IMR-90 (cell line): ENCODE measurements at regions not wholly inside any gene's neighbourhood (a gene's known extent, or its start where the extent isn't known, plus 50 kb on each side); places are given as distances from the start of the nearest gene placed in this dataset.

Experiments used
- BHLHE40 ChIP-seq: fragments of 150-350 bp; IDR thresholded peaks from 2 replicates; pipeline ENCODE4 v1.6.1; 2016; ENCODE audit warnings: mild to moderate bottlenecking, low read depth, low read length
- FOS ChIP-seq: fragments of 150-350 bp; IDR thresholded peaks from 2 replicates; pipeline ENCODE4 v1.6.1; 2016; ENCODE audit warnings: low read depth, low read length
- MAZ ChIP-seq: IDR thresholded peaks from 2 replicates; pipeline ENCODE4 v1.6.1; 2012; ENCODE audit warnings: low read depth, mild to moderate bottlenecking, low read length, improper control_type of control experiment, moderate library complexity, borderline replicate concordance
- MXI1 ChIP-seq: IDR thresholded peaks from 2 replicates; pipeline ENCODE4 v1.6.1; 2012; ENCODE audit warnings: low read depth, mild to moderate bottlenecking, low read length, moderate library complexity, borderline replicate concordance
- POLR2A ChIP-seq: IDR thresholded peaks from 2 replicates; pipeline ENCODE4 v1.6.1; 2012; ENCODE audit warnings: mild to moderate bottlenecking, low read depth, low read length
- RAD21 ChIP-seq: IDR thresholded peaks from 2 replicates; pipeline ENCODE4 v1.6.1; 2012; ENCODE audit warnings: low read length, improper control_type of control experiment
- USF2 ChIP-seq: fragments of 150-350 bp; IDR thresholded peaks from 2 replicates; pipeline ENCODE4 v1.6.1; 2017; ENCODE audit warnings: mild to moderate bottlenecking, antibody characterized with exemption, low read length, low read depth
- TF ChIP-seq, protein P1 (sequence below): conservative IDR thresholded peaks from 2 replicates; pipeline ENCODE4 v1.5.1; 2012; ENCODE audit warnings: mild to moderate bottlenecking, low read depth, low read length, improper control_type of control experiment

DNA sequence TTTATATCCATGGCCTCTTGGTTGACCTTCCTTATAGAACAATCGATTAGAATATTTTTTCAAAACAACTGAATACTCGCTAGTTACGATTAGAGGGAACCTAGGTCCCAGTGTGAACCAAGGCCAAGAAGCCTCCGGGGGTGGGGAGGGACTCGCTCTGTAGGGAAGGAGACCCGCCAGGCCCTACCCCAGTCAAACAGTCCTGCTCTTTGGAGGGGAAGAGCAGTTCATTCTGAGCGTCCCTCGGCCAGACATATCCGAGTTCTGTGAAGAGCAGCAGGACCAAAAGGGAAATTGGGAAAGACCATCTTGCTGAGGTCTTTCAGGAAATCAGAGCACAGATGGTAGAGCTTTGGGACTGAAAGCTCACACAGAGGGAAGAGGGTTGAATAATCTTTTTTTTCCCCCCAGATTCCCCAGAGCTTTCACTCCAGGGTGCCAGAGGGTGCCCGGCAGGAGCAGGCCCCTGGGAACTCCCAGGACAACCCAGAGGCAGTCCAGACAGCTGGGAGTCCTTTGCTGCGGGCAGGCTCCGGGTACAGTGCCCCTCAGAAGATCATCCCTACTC is 137.2 kb upstream of the HES1 start:
- no peak for TF ChIP-seq POLR2A
- TF ChIP-seq MXI1 = no peak
- TF ChIP-seq, protein P1, sequence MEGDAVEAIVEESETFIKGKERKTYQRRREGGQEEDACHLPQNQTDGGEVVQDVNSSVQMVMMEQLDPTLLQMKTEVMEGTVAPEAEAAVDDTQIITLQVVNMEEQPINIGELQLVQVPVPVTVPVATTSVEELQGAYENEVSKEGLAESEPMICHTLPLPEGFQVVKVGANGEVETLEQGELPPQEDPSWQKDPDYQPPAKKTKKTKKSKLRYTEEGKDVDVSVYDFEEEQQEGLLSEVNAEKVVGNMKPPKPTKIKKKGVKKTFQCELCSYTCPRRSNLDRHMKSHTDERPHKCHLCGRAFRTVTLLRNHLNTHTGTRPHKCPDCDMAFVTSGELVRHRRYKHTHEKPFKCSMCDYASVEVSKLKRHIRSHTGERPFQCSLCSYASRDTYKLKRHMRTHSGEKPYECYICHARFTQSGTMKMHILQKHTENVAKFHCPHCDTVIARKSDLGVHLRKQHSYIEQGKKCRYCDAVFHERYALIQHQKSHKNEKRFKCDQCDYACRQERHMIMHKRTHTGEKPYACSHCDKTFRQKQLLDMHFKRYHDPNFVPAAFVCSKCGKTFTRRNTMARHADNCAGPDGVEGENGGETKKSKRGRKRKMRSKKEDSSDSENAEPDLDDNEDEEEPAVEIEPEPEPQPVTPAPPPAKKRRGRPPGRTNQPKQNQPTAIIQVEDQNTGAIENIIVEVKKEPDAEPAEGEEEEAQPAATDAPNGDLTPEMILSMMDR = no peak
- TF ChIP-seq FOS = no peak
- TF ChIP-seq USF2 = no peak
- TF ChIP-seq RAD21 = no peak
- TF ChIP-seq BHLHE40 = no peak
- no peak for TF ChIP-seq MAZ
